ENCODE measurements at regions not wholly inside any gene's neighbourhood (a gene's known extent, or its start where the extent isn't known, plus 50 kb on each side); places are given as distances from the start of the nearest gene placed in this dataset.
A peak's percentile ranks its signal among the peaks of the same experiment; 100 is the strongest.

DNA sequence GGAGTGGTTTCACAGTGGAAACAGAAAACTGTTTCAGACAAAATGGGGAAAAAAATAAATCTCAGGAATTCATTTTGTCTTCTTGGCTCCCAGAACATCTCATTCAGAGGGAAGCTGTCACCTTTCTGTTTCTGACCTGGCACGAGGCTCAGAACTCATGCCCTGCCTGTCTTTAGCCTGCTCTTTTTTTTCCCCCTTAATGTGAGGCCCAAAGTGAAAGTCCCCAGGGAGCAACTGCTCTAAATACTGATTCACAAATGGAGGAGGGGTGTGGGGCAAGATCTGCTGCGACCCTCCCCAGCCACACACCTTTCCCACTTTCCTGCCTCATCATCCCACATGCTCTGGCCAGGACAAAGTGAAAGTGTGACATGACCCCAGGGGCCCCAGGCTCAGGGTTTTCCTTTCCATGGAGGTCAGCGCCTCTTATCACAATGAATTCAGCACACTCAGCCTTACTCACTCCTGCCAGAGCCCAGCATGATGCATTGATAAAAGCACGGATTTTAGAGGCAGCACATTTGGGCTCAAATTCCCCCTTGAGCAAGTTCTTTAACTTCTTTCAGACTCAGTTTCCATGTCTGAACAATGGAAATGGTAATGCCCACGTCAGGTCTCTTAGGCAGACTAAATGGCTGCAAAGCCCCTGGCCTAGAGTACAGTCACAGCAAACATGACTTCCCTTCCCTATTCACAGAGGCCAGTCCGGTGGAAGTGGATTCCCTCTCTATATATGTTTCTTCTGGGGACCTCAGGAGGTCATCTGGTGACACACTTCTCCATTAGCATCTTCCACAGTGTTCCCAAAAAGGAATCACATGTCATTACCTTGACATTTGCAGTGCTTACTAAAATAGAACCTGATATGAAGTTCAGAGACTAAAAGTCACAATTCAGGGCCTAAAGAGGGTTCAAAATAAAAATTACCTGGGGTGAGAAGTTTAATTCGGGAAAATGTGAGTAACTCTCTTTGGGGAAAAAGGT, 55.3 kb upstream of the TMEM163 start (continued):
- TF ChIP-seq, protein P1, sequence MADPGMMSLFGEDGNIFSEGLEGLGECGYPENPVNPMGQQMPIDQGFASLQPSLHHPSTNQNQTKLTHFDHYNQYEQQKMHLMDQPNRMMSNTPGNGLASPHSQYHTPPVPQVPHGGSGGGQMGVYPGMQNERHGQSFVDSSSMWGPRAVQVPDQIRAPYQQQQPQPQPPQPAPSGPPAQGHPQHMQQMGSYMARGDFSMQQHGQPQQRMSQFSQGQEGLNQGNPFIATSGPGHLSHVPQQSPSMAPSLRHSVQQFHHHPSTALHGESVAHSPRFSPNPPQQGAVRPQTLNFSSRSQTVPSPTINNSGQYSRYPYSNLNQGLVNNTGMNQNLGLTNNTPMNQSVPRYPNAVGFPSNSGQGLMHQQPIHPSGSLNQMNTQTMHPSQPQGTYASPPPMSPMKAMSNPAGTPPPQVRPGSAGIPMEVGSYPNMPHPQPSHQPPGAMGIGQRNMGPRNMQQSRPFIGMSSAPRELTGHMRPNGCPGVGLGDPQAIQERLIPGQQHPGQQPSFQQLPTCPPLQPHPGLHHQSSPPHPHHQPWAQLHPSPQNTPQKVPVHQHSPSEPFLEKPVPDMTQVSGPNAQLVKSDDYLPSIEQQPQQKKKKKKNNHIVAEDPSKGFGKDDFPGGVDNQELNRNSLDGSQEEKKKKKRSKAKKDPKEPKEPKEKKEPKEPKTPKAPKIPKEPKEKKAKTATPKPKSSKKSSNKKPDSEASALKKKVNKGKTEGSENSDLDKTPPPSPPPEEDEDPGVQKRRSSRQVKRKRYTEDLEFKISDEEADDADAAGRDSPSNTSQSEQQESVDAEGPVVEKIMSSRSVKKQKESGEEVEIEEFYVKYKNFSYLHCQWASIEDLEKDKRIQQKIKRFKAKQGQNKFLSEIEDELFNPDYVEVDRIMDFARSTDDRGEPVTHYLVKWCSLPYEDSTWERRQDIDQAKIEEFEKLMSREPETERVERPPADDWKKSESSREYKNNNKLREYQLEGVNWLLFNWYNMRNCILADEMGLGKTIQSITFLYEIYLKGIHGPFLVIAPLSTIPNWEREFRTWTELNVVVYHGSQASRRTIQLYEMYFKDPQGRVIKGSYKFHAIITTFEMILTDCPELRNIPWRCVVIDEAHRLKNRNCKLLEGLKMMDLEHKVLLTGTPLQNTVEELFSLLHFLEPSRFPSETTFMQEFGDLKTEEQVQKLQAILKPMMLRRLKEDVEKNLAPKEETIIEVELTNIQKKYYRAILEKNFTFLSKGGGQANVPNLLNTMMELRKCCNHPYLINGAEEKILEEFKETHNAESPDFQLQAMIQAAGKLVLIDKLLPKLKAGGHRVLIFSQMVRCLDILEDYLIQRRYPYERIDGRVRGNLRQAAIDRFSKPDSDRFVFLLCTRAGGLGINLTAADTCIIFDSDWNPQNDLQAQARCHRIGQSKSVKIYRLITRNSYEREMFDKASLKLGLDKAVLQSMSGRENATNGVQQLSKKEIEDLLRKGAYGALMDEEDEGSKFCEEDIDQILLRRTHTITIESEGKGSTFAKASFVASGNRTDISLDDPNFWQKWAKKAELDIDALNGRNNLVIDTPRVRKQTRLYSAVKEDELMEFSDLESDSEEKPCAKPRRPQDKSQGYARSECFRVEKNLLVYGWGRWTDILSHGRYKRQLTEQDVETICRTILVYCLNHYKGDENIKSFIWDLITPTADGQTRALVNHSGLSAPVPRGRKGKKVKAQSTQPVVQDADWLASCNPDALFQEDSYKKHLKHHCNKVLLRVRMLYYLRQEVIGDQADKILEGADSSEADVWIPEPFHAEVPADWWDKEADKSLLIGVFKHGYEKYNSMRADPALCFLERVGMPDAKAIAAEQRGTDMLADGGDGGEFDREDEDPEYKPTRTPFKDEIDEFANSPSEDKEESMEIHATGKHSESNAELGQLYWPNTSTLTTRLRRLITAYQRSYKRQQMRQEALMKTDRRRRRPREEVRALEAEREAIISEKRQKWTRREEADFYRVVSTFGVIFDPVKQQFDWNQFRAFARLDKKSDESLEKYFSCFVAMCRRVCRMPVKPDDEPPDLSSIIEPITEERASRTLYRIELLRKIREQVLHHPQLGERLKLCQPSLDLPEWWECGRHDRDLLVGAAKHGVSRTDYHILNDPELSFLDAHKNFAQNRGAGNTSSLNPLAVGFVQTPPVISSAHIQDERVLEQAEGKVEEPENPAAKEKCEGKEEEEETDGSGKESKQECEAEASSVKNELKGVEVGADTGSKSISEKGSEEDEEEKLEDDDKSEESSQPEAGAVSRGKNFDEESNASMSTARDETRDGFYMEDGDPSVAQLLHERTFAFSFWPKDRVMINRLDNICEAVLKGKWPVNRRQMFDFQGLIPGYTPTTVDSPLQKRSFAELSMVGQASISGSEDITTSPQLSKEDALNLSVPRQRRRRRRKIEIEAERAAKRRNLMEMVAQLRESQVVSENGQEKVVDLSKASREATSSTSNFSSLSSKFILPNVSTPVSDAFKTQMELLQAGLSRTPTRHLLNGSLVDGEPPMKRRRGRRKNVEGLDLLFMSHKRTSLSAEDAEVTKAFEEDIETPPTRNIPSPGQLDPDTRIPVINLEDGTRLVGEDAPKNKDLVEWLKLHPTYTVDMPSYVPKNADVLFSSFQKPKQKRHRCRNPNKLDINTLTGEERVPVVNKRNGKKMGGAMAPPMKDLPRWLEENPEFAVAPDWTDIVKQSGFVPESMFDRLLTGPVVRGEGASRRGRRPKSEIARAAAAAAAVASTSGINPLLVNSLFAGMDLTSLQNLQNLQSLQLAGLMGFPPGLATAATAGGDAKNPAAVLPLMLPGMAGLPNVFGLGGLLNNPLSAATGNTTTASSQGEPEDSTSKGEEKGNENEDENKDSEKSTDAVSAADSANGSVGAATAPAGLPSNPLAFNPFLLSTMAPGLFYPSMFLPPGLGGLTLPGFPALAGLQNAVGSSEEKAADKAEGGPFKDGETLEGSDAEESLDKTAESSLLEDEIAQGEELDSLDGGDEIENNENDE (IDR thresholded peaks at IDR 0.05; ENCODE audit: low read depth, low read length), result no peak
- TF ChIP-seq PHF21A (IDR thresholded peaks at IDR 0.05; ENCODE audit: borderline replicate concordance, low read depth) (no peak), KLF6 (CRISPR knock-in tag; IDR thresholded peaks at IDR 0.05; ENCODE audit: borderline replicate concordance) (no peak), TCF3 (CRISPR knock-in tag; IDR thresholded peaks at IDR 0.05) (peak; percentile 46; the same call in 1 of the 2 replicates), SETDB1 (IDR thresholded peaks at IDR 0.05; ENCODE audit: low read length) (no peak), ZNF584 (CRISPR knock-in tag; IDR thresholded peaks at IDR 0.05; ENCODE audit: low read depth) (no peak), NR4A1 (CRISPR knock-in tag; IDR thresholded peaks at IDR 0.05) (no peak), NR4A1 (tag; IDR thresholded peaks at IDR 0.05) (0 out of 2 replicates have a peak, but pooled peaks have one; percentile 43), ZNF316 (IDR thresholded peaks at IDR 0.05) (0 out of 2 replicates have a peak, but pooled peaks have one; percentile 15), L3MBTL2 (IDR thresholded peaks at IDR 0.05) (peak; percentile 57; the same call in 1 of the 2 replicates)
- TF ChIP-seq, protein P2, sequence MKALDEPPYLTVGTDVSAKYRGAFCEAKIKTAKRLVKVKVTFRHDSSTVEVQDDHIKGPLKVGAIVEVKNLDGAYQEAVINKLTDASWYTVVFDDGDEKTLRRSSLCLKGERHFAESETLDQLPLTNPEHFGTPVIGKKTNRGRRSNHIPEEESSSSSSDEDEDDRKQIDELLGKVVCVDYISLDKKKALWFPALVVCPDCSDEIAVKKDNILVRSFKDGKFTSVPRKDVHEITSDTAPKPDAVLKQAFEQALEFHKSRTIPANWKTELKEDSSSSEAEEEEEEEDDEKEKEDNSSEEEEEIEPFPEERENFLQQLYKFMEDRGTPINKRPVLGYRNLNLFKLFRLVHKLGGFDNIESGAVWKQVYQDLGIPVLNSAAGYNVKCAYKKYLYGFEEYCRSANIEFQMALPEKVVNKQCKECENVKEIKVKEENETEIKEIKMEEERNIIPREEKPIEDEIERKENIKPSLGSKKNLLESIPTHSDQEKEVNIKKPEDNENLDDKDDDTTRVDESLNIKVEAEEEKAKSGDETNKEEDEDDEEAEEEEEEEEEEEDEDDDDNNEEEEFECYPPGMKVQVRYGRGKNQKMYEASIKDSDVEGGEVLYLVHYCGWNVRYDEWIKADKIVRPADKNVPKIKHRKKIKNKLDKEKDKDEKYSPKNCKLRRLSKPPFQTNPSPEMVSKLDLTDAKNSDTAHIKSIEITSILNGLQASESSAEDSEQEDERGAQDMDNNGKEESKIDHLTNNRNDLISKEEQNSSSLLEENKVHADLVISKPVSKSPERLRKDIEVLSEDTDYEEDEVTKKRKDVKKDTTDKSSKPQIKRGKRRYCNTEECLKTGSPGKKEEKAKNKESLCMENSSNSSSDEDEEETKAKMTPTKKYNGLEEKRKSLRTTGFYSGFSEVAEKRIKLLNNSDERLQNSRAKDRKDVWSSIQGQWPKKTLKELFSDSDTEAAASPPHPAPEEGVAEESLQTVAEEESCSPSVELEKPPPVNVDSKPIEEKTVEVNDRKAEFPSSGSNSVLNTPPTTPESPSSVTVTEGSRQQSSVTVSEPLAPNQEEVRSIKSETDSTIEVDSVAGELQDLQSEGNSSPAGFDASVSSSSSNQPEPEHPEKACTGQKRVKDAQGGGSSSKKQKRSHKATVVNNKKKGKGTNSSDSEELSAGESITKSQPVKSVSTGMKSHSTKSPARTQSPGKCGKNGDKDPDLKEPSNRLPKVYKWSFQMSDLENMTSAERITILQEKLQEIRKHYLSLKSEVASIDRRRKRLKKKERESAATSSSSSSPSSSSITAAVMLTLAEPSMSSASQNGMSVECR (CRISPR knock-in tag; IDR thresholded peaks at IDR 0.05), result no peak
